Fibroblast of lung (primary cell): ENCODE measurements at regions not wholly inside any gene's neighbourhood (a gene's known extent, or its start where the extent isn't known, plus 50 kb on each side); places are given as distances from the start of the nearest gene placed in this dataset.

Experiments
- CTCF ChIP-seq, 2 donors: IDR thresholded peaks in 1 of 2; conservative IDR thresholded peaks in 1 of 2; 1 replicate in 1 of 2; 2 replicates in 1 of 2; pipeline ENCODE4 v1.5.1; 2011 to 2012; ENCODE audit warnings: low read length in 2 of 2, control low read depth in 1 of 2, inconsistent platforms in 1 of 2, low read depth in 1 of 2, mild to moderate bottlenecking in 1 of 2
- EZH2 ChIP-seq: IDR thresholded peaks from 2 replicates; pipeline ENCODE4 v1.5.1; 2012; ENCODE audit warnings: low read length, control low read depth, mild to moderate bottlenecking; ENCODE audit errors: missing control alignments

DNA sequence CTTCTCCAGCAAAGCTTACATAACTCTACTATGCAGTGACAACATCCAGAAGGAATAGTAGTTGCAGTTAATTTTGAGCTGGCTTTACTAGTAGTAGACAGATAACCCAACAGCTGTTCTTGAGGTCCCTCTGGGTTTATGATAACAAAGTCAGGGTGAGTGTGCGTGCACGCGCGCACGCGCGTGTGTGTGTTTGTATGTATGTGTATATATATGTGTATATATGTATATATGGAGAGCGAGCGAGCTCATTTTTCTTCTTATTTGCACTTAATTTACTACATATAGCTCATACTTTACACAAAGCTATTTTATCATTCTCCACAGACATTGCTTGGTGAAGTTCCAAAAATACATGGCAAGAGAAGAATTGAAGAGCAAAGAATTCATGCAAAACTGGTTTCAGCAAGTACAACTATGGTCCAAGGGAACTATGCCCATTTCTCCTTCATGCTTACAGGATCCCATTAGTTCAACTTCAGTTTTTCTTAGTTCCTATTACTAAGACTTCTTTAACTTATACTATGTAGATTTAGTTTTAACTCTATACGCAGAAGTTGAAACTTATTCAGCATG lies 105.9 kb upstream of the TMEM168 start:
- TF ChIP-seq CTCF (conservative IDR thresholded peaks at IDR 0.05 in 1 of 2, IDR thresholded peaks at IDR 0.05 in 1 of 2; ENCODE audit: low read depth in 1 of 2, low read length in 2 of 2) (no peak), EZH2 (no peak)
